GM21786 (cell line): ENCODE measurements at regions not wholly inside any gene's neighbourhood (a gene's known extent, or its start where the extent isn't known, plus 50 kb on each side); places are given as distances from the start of the nearest gene placed in this dataset.
"Not testable (repeated sequence)": the region's sequence is repeated elsewhere in the genome, so short reads cannot be mapped to it uniquely, and the experiment has no call there.

Source experiments
- ATAC-seq: cut with Tn5 transposase; IDR thresholded peaks from one replicate; pipeline ENCODE4 v1.9.1; 2021; ENCODE audit not compliant: unreplicated experiment

GRCh38 chr4:107562316-107562715 is 157.7 kb downstream of the PAPSS1 start:
- ATAC-seq = no peak

GRCh38 chr4:107561481-107561880 is 158.6 kb downstream of the PAPSS1 start:
- ATAC-seq = no peak

GRCh38 chr4:107559653-107560052 is 160.4 kb downstream of the PAPSS1 start:
- no peak for ATAC-seq

GRCh38 chr4:107552306-107552705 is 167.7 kb downstream of the PAPSS1 start:
- no peak for ATAC-seq

- no peak for ATAC-seq
Observed at GRCh38 chr4:107548211-107548905, 171.7 kb downstream of the PAPSS1 start.

- ATAC-seq = no peak
Observed at GRCh38 chr4:107546638-107547037, 173.4 kb downstream of the PAPSS1 start.

- ATAC-seq = no peak
Observed at GRCh38 chr4:107541511-107541910, 178.5 kb downstream of the PAPSS1 start.

- no peak for ATAC-seq
Observed at GRCh38 chr4:107531927-107532326, 188.1 kb downstream of the PAPSS1 start.

GRCh38 chr4:107520368-107520767 is 199.7 kb downstream of the PAPSS1 start:
- ATAC-seq = no peak

GRCh38 chr4:107519053-107519452 is 201.0 kb downstream of the PAPSS1 start:
- ATAC-seq = no peak

- ATAC-seq = no peak
Observed at GRCh38 chr4:107518076-107518475, 202.0 kb downstream of the PAPSS1 start.

GRCh38 chr4:107512549-107512948 is 207.5 kb downstream of the PAPSS1 start:
- no peak for ATAC-seq

- ATAC-seq = no peak
Observed at GRCh38 chr4:107509615-107510014, 210.4 kb downstream of the PAPSS1 start.

GRCh38 chr4:107500551-107500950 is 219.5 kb downstream of the PAPSS1 start:
- ATAC-seq = no peak

- peak; percentile 41 for ATAC-seq
Observed at GRCh38 chr4:107497054-107497453, 223.0 kb downstream of the PAPSS1 start.

GRCh38 chr4:107492566-107492965 is 227.5 kb downstream of the PAPSS1 start:
- no peak for ATAC-seq

- no peak for ATAC-seq
Observed at GRCh38 chr4:107490116-107490515, 229.9 kb downstream of the PAPSS1 start.

GRCh38 chr4:107483621-107484020 is 236.4 kb downstream of the PAPSS1 start:
- not testable (repeated sequence) for ATAC-seq

- ATAC-seq = no peak
Observed at GRCh38 chr4:107482546-107482945, 237.5 kb downstream of the PAPSS1 start.

- ATAC-seq = no peak
Observed at GRCh38 chr4:107478327-107478980, 241.6 kb downstream of the PAPSS1 start.

GRCh38 chr4:107473126-107473525 is 246.9 kb downstream of the PAPSS1 start:
- ATAC-seq = no peak

- no peak for ATAC-seq
Observed at GRCh38 chr4:107472265-107472948, 247.6 kb downstream of the PAPSS1 start.
